ENCODE measurements at regions not wholly inside any gene's neighbourhood (a gene's known extent, or its start where the extent isn't known, plus 50 kb on each side); places are given as distances from the start of the nearest gene placed in this dataset.

DNA sequence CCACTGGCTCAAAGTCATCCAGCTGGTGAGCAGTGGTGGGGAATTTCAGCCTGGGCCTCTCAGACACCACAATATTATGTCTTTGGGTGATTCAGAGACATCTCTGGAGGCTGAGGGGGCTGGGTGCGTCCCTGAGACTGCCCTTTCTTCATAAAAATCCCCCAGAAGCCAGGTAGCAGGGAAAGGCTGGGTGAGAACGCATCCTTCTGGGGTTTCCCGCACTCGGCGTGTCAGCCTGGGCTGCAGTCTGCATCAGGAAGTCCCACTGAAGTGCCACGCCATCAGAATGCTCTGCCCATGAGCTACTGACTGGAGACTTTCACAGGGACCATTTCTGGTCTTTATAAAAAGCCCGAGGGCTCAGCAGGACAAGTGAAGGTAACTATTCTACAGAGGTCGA lies 148.8 kb upstream of the SLC6A11 start:
- DNase-seq (peak in 1 of 2 donors; percentile 6), ATAC-seq (ENCODE audit: low FRiP score in 2 of 2) (no peak)
- Histone ChIP-seq H3K4me3 (no peak overlapping the region), H3K27me3 (no peaks in the 10 kb centered on the region), H3K36me3 (no peaks in the 10 kb centered on the region), H3K9me3 (no peaks in the 10 kb centered on the region), H3K27ac (no peak overlapping the region), H3K4me1 (peaks cover 0 to 7% (median 0%) of the 10 kb centered on the region in 4 donors)
- WGBS, 2 donors: 67 to 76% methylated on average over 8 of the region's 8 CpGs
- TF ChIP-seq POLR2A (IDR thresholded peaks at IDR 0.05): no peak
- TF ChIP-seq EP300 (IDR thresholded peaks at IDR 0.05): no peak
- TF ChIP-seq, protein P1, sequence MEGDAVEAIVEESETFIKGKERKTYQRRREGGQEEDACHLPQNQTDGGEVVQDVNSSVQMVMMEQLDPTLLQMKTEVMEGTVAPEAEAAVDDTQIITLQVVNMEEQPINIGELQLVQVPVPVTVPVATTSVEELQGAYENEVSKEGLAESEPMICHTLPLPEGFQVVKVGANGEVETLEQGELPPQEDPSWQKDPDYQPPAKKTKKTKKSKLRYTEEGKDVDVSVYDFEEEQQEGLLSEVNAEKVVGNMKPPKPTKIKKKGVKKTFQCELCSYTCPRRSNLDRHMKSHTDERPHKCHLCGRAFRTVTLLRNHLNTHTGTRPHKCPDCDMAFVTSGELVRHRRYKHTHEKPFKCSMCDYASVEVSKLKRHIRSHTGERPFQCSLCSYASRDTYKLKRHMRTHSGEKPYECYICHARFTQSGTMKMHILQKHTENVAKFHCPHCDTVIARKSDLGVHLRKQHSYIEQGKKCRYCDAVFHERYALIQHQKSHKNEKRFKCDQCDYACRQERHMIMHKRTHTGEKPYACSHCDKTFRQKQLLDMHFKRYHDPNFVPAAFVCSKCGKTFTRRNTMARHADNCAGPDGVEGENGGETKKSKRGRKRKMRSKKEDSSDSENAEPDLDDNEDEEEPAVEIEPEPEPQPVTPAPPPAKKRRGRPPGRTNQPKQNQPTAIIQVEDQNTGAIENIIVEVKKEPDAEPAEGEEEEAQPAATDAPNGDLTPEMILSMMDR (IDR thresholded peaks at IDR 0.05): no peak
- TF ChIP-seq POLR2AphosphoS5 (IDR thresholded peaks at IDR 0.05): no peak

- no peaks in the 10 kb centered on the region for H3K9me3 ChIP-seq
- no peaks in the 10 kb centered on the region for H3K27me3 ChIP-seq
- H3K27ac ChIP-seq: no peak overlapping the region
- WGBS, 2 donors: 68 to 73% methylated on average over 14 of the region's 14 CpGs
- no peaks in the 10 kb centered on the region for H3K36me3 ChIP-seq
- DNase-seq (peak in 1 of 2 donors; percentile 34), ATAC-seq (ENCODE audit: low FRiP score in 2 of 2) (no peak)
- TF ChIP-seq POLR2A (IDR thresholded peaks at IDR 0.05) (no peak), POLR2AphosphoS5 (IDR thresholded peaks at IDR 0.05) (no peak)
- peaks cover 0 to 7% (median 0%) of the 10 kb centered on the region in 4 donors for H3K4me1 ChIP-seq
- no peak overlapping the region for H3K4me3 ChIP-seq
These were observed 148.0 kb upstream of the SLC6A11 start for GRCh38 chr3:10667901-10668476.

- no peaks in the 10 kb centered on the region for H3K27me3 ChIP-seq
- DNase-seq (no peak), ATAC-seq (ENCODE audit: low FRiP score in 2 of 2) (no peak)
- H3K9me3 ChIP-seq: no peaks in the 10 kb centered on the region
- no peak overlapping the region for H3K4me3 ChIP-seq
- H3K36me3 ChIP-seq: no peaks in the 10 kb centered on the region
- TF ChIP-seq POLR2AphosphoS5 (IDR thresholded peaks at IDR 0.05): no peak
- no peak for TF ChIP-seq EP300 (IDR thresholded peaks at IDR 0.05)
- TF ChIP-seq, protein P1 (IDR thresholded peaks at IDR 0.05): no peak
- TF ChIP-seq POLR2A (IDR thresholded peaks at IDR 0.05): no peak
- 67 to 79% methylated on average over 6 of the region's 6 CpGs for WGBS, 2 donors
- no peak overlapping the region for H3K27ac ChIP-seq
- H3K4me1 ChIP-seq: peaks cover 0 to 7% (median 0%) of the 10 kb centered on the region in 4 donors
These were observed 146.5 kb upstream of the SLC6A11 start for GRCh38 chr3:10669490-10670048.

DNA sequence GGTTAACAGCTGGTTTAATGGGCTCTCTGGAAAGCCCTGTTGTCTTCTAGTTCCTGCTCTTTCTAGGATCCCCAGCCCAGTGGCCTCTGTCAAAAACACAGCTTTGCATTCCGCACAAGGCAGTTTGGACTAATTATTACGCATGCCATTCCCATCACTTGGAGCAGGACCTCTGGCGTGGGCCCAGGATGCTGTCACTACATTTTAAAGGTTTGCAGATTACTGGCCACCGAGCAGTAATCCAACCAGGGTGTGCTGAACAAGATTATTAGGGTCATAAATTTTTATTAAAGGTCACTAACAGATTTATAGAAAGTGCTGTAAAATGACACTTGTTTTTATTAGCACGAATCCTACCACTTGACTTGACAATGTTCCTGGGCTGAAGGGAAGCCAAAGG lies 143.6 kb upstream of the SLC6A11 start:
- Histone ChIP-seq H3K9me3 (no peaks in the 10 kb centered on the region), H3K4me1 (no peaks in the 10 kb centered on the region), H3K27ac (no peak overlapping the region), H3K27me3 (no peaks in the 10 kb centered on the region), H3K4me3 (no peak overlapping the region), H3K36me3 (no peaks in the 10 kb centered on the region)
- DNase-seq (no peak), ATAC-seq (ENCODE audit: low FRiP score in 2 of 2) (no peak)
- 62 to 63% methylated on average over 5 of the region's 5 CpGs for WGBS, 2 donors
- TF ChIP-seq EP300 (IDR thresholded peaks at IDR 0.05) (no peak), POLR2A (IDR thresholded peaks at IDR 0.05) (no peak), POLR2AphosphoS5 (IDR thresholded peaks at IDR 0.05) (no peak)
- TF ChIP-seq, protein P1 (IDR thresholded peaks at IDR 0.05): no peak

DNA sequence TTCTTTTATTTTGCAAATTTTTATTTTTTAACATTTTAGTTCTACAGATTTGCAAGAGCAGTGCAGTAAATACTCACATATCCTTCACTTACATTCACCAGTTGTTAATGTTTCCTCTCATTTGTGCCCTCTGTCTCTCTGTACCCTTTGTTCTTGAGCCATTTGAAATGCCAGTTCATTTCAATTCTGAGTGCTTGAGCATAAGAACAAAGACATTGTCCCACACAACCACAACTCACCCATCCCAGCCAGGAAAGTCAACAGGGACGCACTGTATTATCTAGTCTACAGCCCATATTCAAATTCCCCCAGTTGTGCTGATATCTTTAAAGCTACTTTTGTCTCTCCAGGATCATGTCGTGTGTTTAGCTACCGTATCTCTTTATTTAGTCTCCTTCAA lies 141.4 kb upstream of the SLC6A11 start:
- ATAC-seq (ENCODE audit: low FRiP score in 2 of 2): no peak
- WGBS, 2 donors: 77 to 81% methylated on average over 3 of the region's 3 CpGs
- Histone ChIP-seq H3K27me3 (no peaks in the 10 kb centered on the region), H3K9me3 (no peaks in the 10 kb centered on the region), H3K27ac (no peak overlapping the region), H3K4me1 (no peaks in the 10 kb centered on the region), H3K36me3 (no peaks in the 10 kb centered on the region), H3K4me3 (no peak overlapping the region)
- no peak for DNase-seq
- TF ChIP-seq POLR2AphosphoS5 (IDR thresholded peaks at IDR 0.05) (no peak), POLR2A (IDR thresholded peaks at IDR 0.05) (no peak), EP300 (IDR thresholded peaks at IDR 0.05) (no peak)
- TF ChIP-seq, protein P1 (IDR thresholded peaks at IDR 0.05): no peak
